HCT116 (cell line): ENCODE measurements at regions not wholly inside any gene's neighbourhood (a gene's known extent, or its start where the extent isn't known, plus 50 kb on each side); places are given as distances from the start of the nearest gene placed in this dataset.

Experiments
- ATAC-seq: fragments of 200-7000 bp; cut with Tn5 transposase; 2 replicates; pipeline ENCODE4 v1.9.1; 2020; ENCODE audit warnings: mild to moderate bottlenecking, moderate library complexity
- BruUV-seq: library from RNA; stranded (reverse); fragments of 400-500 nt; replicated peaks from 2 replicates; lab custom pipeline; 2021; lab: Mats Ljungman, UMichigan
- CTCF ChIA-PET: fragments of 300-600 bp; sonication (Branson Sonifier 250); formaldehyde crosslinking; loops from one replicate; lab custom pipeline; 2021; ENCODE audit warnings: antibody characterized with exemption; lab: Charles Lee
- POLR2A ChIA-PET: fragments of 300-600, 350-600 bp; sonication (Branson Sonifier 250); formaldehyde crosslinking; loops from one replicate; lab custom pipeline; 2021; ENCODE audit warnings: antibody characterized with exemption; lab: Charles Lee
- RAD21 ChIA-PET, 2 experiments: fragments of 300-600 bp; sonication (Branson Sonifier 250); formaldehyde crosslinking; loops; one replicate each; lab custom pipeline; 2023; ENCODE audit warnings: low total read pairs in 2 of 2; ENCODE audit not compliant: uncharacterized antibody in 2 of 2, unreplicated experiment in 2 of 2, low non-redundant PET in 1 of 2; lab: Charles Lee
- DNase-seq: peaks from one replicate; pipeline ENCODE4 v3.0.0-alpha.2; 2010; ENCODE audit warnings: low read depth, low spot score
- H2AFZ ChIP-seq: fragments of 200-600 bp; shearing (Covaris generic), sonication (generic); 2 replicates; pipeline ENCODE4 v1.6.1; 2017; ENCODE audit warnings: low read depth, mixed run types, mixed read lengths, antibody characterized with exemption, low read length; ENCODE audit not compliant: poor library complexity, severe bottlenecking
- H3K27ac ChIP-seq: 2 replicates; pipeline ENCODE4 v1.5.1; 2012; ENCODE audit warnings: low read depth, low read length
- H3K27me3 ChIP-seq: fragments of 200-600 bp; sonication (generic); 2 replicates; pipeline ENCODE4 v1.6.1; 2016; ENCODE audit warnings: mixed run types, low read length, mixed read lengths; ENCODE audit not compliant: insufficient read depth
- H3K36me3 ChIP-seq, 2 experiments: fragments of 200-500 bp in 1 of 2; fragments of 200-600 bp in 1 of 2; sonication (Bioruptor generic) in 1 of 2; sonication (generic) in 1 of 2; 2 replicates each; pipeline versions ENCODE4 v1.5.1 to v1.6.1; 2014 to 2016; ENCODE audit warnings: low read length in 2 of 2, inconsistent platforms in 1 of 2, mixed read lengths in 1 of 2, mixed run types in 1 of 2; ENCODE audit not compliant: insufficient read depth in 2 of 2, control insufficient read depth in 1 of 2
- H3K4me1 ChIP-seq, 2 experiments: fragments of 200-600 bp in 1 of 2; sonication (generic) in 1 of 2; 2 replicates each; pipeline versions ENCODE4 v1.5.1 to v1.6.1; 2012 to 2017; ENCODE audit warnings: low read length in 2 of 2, inconsistent platforms in 1 of 2, mild to moderate bottlenecking in 1 of 2, mixed read lengths in 1 of 2, mixed run types in 1 of 2, moderate library complexity in 1 of 2; ENCODE audit not compliant: insufficient read depth in 2 of 2, control insufficient read depth in 1 of 2
- H3K4me2 ChIP-seq: fragments of 200-600 bp; sonication (generic); 2 replicates; pipeline ENCODE4 v1.6.1; 2017; ENCODE audit warnings: mixed run types, low read length, mixed read lengths
- H3K4me3 ChIP-seq, 2 experiments: fragments of 200-600 bp in 1 of 2; sonication (generic) in 1 of 2; replicated peaks in 1 of 2; 2 replicates each; pipeline ENCODE4 v1.5.1; 2011 to 2016; ENCODE audit warnings: low read length in 2 of 2, control low read depth in 1 of 2, low read depth in 1 of 2, mild to moderate bottlenecking in 1 of 2, mixed read lengths in 1 of 2, mixed run types in 1 of 2
- H3K79me2 ChIP-seq: fragments of 200-600 bp; sonication (generic); 2 replicates; pipeline ENCODE4 v1.6.1; 2017; ENCODE audit warnings: mild to moderate bottlenecking, mixed run types, low read length, moderate library complexity, mixed read lengths; ENCODE audit not compliant: insufficient read depth
- H3K9ac ChIP-seq: fragments of 200-600 bp; sonication (generic); 2 replicates; pipeline ENCODE4 v1.6.1; 2016; ENCODE audit warnings: low read length, mixed read lengths
- H3K9me2 ChIP-seq: fragments of 200-600 bp; sonication (generic), shearing (Covaris generic); 2 replicates; pipeline ENCODE4 v1.6.1; 2017; ENCODE audit warnings: mixed run types, mild to moderate bottlenecking, moderate library complexity; ENCODE audit not compliant: insufficient read depth
- H3K9me3 ChIP-seq, 2 experiments: fragments of 200-500 bp in 1 of 2; fragments of 200-600 bp in 1 of 2; sonication (Bioruptor generic) in 1 of 2; sonication (generic) in 1 of 2; 2 replicates each; pipeline ENCODE4 v1.6.1; 2014 to 2017; ENCODE audit warnings: low read length in 2 of 2, mixed read lengths in 2 of 2, inconsistent platforms in 1 of 2, low read depth in 1 of 2, mild to moderate bottlenecking in 1 of 2, mixed run types in 1 of 2, moderate library complexity in 1 of 2; ENCODE audit not compliant: control insufficient read depth in 1 of 2, insufficient read depth in 1 of 2
- H4K20me1 ChIP-seq: fragments of 200-600 bp; sonication (generic), shearing (Covaris generic); 2 replicates; pipeline ENCODE4 v1.6.1; 2017; ENCODE audit warnings: mixed run types, mild to moderate bottlenecking, moderate library complexity; ENCODE audit not compliant: insufficient read depth
- ATF3 ChIP-seq: IDR thresholded peaks from 2 replicates; pipeline ENCODE4 v1.6.1; 2012
- POLR2A ChIP-seq: IDR thresholded peaks from 2 replicates; pipeline ENCODE4 v1.7.0; 2011; ENCODE audit warnings: borderline replicate concordance; ENCODE audit not compliant: insufficient read depth, insufficient read length; ENCODE audit errors: extremely low read depth
- REST ChIP-seq: IDR thresholded peaks from 2 replicates; pipeline ENCODE4 v1.6.1; 2012; ENCODE audit warnings: low read depth
- SP1 ChIP-seq: IDR thresholded peaks from 2 replicates; pipeline ENCODE4 v1.6.1; 2012; ENCODE audit warnings: low read depth
- SRF ChIP-seq: IDR thresholded peaks from 2 replicates; pipeline ENCODE4 v1.6.1; 2012; ENCODE audit warnings: low read depth
- TCF7L2 ChIP-seq: IDR thresholded peaks from 2 replicates; pipeline ENCODE4 v1.7.0; 2011; ENCODE audit warnings: borderline replicate concordance, inconsistent platforms; ENCODE audit not compliant: insufficient read depth, insufficient read length; ENCODE audit errors: extremely low read depth
- ZBTB33 ChIP-seq: IDR thresholded peaks from 2 replicates; pipeline ENCODE4 v1.6.1; 2011; ENCODE audit warnings: mild to moderate bottlenecking, low read length, moderate library complexity; ENCODE audit not compliant: insufficient replicate concordance; ENCODE audit errors: extremely low read depth
- ZFX ChIP-seq: fragments of 450-650 bp; IDR thresholded peaks from 2 replicates; pipeline ENCODE4 v1.6.1; 2017
- intact Hi-C: fragments of 100-400 bp; cut with micrococcal nuclease; formaldehyde crosslinking; loops from 2 replicates; pipeline ENCODE4 v1.10.0; 2022

DNA sequence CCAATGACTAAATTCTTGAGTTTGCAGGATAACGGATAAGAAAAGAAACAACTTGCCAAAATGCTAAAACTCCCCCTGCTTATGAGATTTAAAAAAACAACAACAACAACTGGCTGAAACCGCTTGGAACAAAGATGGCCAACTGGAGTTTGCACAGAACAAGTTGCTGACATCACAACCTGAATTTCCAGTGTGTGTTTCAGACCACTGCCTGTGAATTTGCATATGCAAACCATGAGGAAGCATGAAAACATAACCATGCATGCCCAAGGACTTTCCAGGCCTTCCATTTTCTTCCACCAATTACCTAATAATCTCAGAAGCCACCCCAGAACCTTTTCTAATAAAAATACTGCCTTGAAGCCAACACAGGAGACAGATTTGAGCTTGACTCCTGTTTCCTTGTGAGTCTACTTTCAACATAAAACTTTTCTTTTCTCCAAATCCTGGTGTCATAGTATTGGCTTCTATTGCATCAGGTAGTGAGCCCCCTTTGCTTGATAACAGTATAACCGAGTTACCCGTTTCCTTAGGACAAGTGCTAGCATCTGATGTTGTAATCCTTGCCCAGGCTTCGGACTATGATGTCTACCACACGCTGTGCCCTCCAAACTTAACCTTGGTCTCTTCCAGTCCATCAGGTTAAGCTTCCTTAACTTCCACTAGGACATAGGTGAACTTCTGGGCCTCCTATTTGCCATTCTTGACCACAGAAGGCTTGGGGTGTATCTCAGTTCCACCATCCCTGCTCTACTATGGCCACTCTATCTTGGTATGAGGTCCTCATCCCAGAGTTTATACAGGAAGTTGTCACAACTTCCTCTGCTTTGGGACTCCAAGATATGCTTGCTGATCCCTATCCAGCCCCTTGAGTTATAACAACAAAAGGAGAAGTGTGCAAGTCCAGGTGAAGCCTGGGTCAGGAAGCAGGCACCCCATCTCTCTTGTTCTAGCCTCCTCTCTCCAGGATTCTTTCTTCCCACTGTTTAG, 385.5 kb upstream of the INTU start:
- no TSS peak for BruUV-seq
- Histone ChIP-seq H3K9me2 (no peaks in the 10 kb centered on the region), H3K27ac (no peak overlapping the region), H2AFZ (no peak overlapping the region), H3K79me2 (no peaks in the 10 kb centered on the region), H3K4me3 (no peak overlapping the region), H3K36me3 (no peaks in the 10 kb centered on the region), H3K4me2 (no peak overlapping the region), H3K9me3 (no peaks in the 10 kb centered on the region), H4K20me1 (no peaks in the 10 kb centered on the region), H3K9ac (no peak overlapping the region), H3K27me3 (no peaks in the 10 kb centered on the region), H3K4me1 (peaks cover 0 to 8% of the 10 kb centered on the region in 2 experiments; a peak in 1 of 4 replicates)
- intact Hi-C loops, result no loop called here
- DNase-seq, result no peak
- TF ChIP-seq ZBTB33, result no peak
- no peak for TF ChIP-seq ZFX
- no peak for TF ChIP-seq SRF
- TF ChIP-seq POLR2A, result no peak
- TF ChIP-seq SP1, result no peak
- TF ChIP-seq TCF7L2, result no peak
- no peak for TF ChIP-seq ATF3
- no peak for TF ChIP-seq REST
- ChIA-PET RAD21 (no interaction called here), POLR2A (no interaction called here), CTCF (no interaction called here)
- no peak for ATAC-seq
